GM12891 (cell line): ENCODE measurements at regions not wholly inside any gene's neighbourhood (a gene's known extent, or its start where the extent isn't known, plus 50 kb on each side); places are given as distances from the start of the nearest gene placed in this dataset.

Experiments
- DNase-seq: peaks from one replicate; pipeline ENCODE4 v3.0.0; 2011; ENCODE audit warnings: low spot score; ENCODE audit not compliant: insufficient read length
- FAIRE-seq: peaks from 2 replicates; lab custom pipeline; 2011; peaks lifted over from hg19 to GRCh38; lab: Jason Lieb, UNC
- PAX5 ChIP-seq: IDR thresholded peaks from 2 replicates; pipeline ENCODE4 v1.6.1; 2011; ENCODE audit warnings: low read length, moderate library complexity, mild to moderate bottlenecking; ENCODE audit not compliant: insufficient read depth, severe bottlenecking
- POLR2A ChIP-seq: IDR thresholded peaks from 2 replicates; pipeline ENCODE4 v1.6.1; 2011; ENCODE audit warnings: low read depth, low read length, control low read depth
- POLR2AphosphoS5 ChIP-seq: IDR thresholded peaks from 2 replicates; pipeline ENCODE4 v1.6.1; 2011; ENCODE audit warnings: low read depth, low read length, control low read depth
- POU2F2 ChIP-seq: IDR thresholded peaks from 2 replicates; pipeline ENCODE4 v1.6.1; 2011; ENCODE audit warnings: low read depth, mild to moderate bottlenecking, control low read depth, low read length, moderate library complexity
- SPI1 ChIP-seq: IDR thresholded peaks from 2 replicates; pipeline ENCODE4 v1.6.1; 2011; ENCODE audit warnings: low read depth, low read length, control low read depth
- TAF1 ChIP-seq: IDR thresholded peaks from 2 replicates; pipeline ENCODE4 v1.6.1; 2011; ENCODE audit warnings: low read depth, low read length, control low read depth

- DNase-seq: no peak
- TF ChIP-seq TAF1 (no peak), SPI1 (no peak), POLR2A (no peak), PAX5 (no peak), POU2F2 (no peak), POLR2AphosphoS5 (no peak)
- FAIRE-seq: no peak
Observed at GRCh38 chr6:9937031-9937763, 477.7 kb downstream of the TFAP2A start.

DNA sequence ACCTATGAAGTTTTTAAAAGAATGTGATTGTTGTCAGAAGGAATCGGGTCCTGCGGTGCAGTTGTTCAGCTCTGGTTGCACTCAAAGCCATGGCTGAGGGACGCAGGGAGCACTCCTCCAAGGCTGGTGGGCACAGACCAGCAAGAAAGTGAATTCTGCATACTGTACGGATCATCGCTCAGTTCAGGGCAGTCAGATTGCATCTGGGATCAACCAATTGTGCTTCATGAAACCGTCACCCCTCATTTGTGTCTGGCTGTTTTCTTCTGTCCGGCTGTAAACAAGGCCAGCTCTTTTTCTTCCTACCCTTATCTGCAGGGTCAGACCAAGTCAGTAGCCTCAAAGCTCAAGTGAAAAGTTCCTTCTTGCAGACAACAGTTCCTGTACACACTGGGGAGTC lies 478.3 kb downstream of the TFAP2A start:
- FAIRE-seq (no peak), DNase-seq (no peak)
- no peak for TF ChIP-seq TAF1
- no peak for TF ChIP-seq POLR2AphosphoS5
- no peak for TF ChIP-seq POLR2A
- TF ChIP-seq PAX5: no peak
- no peak for TF ChIP-seq POU2F2
- no peak for TF ChIP-seq SPI1

- FAIRE-seq (no peak), DNase-seq (no peak)
- TF ChIP-seq POU2F2: no peak
- no peak for TF ChIP-seq SPI1
- TF ChIP-seq PAX5: no peak
- TF ChIP-seq POLR2A: no peak
- TF ChIP-seq POLR2AphosphoS5: no peak
- no peak for TF ChIP-seq TAF1
Observed at GRCh38 chr6:9933677-9934076, 481.2 kb downstream of the TFAP2A start.

DNA sequence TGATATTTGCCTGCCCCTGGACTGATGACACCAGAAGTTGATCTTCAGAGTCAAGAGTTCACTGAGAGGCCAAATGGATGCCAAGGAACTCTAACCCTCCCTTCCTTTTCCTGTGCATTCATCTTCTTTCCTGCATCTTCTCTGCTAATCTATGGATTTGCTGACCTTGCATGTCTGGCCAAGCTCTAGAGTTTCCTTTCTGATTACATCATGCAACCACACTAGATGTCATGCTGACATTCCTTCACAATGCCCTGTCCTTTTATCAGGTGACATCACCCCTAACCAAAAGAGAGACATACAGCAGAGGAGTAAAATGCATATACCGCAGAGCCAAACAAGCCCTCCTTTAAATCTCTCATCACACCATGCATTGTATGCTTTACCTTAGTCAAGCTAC lies 487.6 kb downstream of the TFAP2A start:
- no peak for DNase-seq
- FAIRE-seq: no peak
- TF ChIP-seq POU2F2 (no peak), POLR2AphosphoS5 (no peak)

GRCh38 chr6:9924971-9925370 lies 489.9 kb downstream of the TFAP2A start:
- FAIRE-seq (no peak), DNase-seq (no peak)
- TF ChIP-seq POU2F2 (no peak), POLR2A (no peak), SPI1 (no peak), TAF1 (no peak), POLR2AphosphoS5 (no peak), PAX5 (no peak)

DNA sequence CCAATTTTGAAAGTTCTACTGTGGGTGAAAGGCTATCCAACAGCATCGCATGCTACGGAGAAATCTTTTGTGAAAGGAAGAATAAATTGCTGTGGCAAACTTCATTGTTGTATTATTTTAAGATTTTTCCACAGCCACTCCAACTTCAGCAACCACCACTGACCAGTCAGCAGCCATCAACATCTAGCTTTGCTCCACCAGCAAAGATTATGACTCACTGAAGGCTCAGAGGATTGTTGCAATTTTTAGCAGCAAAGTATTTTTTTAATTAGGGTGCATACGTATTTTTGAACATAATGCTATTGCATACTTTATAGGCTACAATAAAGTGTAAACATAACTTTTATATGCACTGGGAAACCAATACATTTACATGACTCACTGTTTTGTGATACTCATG lies 493.5 kb downstream of the TFAP2A start:
- TF ChIP-seq PAX5 (no peak), POU2F2 (no peak), POLR2A (no peak), SPI1 (no peak), TAF1 (no peak), POLR2AphosphoS5 (no peak)
- FAIRE-seq: no peak
- DNase-seq: no peak

GRCh38 chr6:9914951-9915350 lies 499.9 kb downstream of the TFAP2A start:
- FAIRE-seq: no peak
- no peak for DNase-seq
- TF ChIP-seq PAX5 (no peak), POU2F2 (no peak), POLR2A (no peak), TAF1 (no peak), SPI1 (no peak), POLR2AphosphoS5 (no peak)

GRCh38 chr6:9901376-9901775 lies 513.5 kb downstream of the TFAP2A start:
- TF ChIP-seq POLR2A (no peak), POLR2AphosphoS5 (no peak), SPI1 (no peak), PAX5 (no peak), TAF1 (no peak), POU2F2 (no peak)
- FAIRE-seq: no peak

GRCh38 chr6:9896806-9897205 lies 518.1 kb downstream of the TFAP2A start:
- DNase-seq (no peak), FAIRE-seq (no peak)
- TF ChIP-seq PAX5 (no peak), POLR2A (no peak), POLR2AphosphoS5 (no peak), POU2F2 (no peak), TAF1 (no peak), SPI1 (no peak)

More at GRCh38 chr6:9901376-9901775, 513.5 kb downstream of the TFAP2A start:
- DNase-seq: no peak

GRCh38 chr6:9890893-9891292 lies 524.0 kb downstream of the TFAP2A start:
- TF ChIP-seq TAF1: no peak
- no peak for TF ChIP-seq PAX5
- no peak for TF ChIP-seq POLR2A
- no peak for TF ChIP-seq POLR2AphosphoS5
- no peak for TF ChIP-seq SPI1
- TF ChIP-seq POU2F2: no peak
- FAIRE-seq (no peak), DNase-seq (no peak)

DNA sequence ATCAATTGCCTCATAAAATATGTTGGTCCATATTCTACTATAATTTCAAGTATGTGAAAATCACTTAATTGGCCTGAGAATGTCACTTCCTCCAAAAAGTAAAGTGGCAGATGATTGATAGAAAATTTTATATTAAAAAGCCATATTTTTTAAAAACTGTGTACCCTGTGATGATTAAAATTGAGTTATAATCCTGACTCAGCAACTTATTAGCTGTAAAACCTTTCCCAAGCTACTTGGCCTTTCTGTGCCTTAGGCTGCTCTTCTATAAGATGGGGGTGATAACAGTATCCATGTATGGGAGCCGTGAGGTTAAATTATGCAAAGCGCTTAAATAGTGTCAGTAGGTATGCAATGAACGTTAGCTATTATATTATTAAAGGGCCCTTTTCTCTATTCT lies 524.4 kb downstream of the TFAP2A start:
- DNase-seq (no peak), FAIRE-seq (no peak)
- no peak for TF ChIP-seq POLR2A
- TF ChIP-seq POLR2AphosphoS5: no peak

DNA sequence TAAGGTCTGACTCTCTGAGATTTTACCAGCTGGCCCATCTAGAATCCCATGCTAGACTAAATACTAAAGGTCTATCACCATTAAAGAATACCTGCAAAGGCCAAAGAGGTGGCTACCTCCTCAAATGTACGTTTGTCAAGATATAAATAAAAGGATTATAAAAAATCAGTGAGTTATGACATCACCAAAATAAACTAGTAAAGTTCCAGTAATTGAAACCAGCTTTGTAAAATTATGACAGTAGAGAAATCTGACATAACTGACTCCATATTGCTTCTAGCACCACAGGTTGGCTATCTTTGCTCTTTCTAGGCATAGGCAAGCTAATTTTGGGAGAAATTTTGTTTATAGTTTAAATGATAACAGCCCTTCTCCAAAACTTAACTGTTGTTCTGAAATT lies 536.3 kb downstream of the TFAP2A start:
- FAIRE-seq (no peak), DNase-seq (no peak)
- no peak for TF ChIP-seq POLR2A
- no peak for TF ChIP-seq PAX5
- no peak for TF ChIP-seq TAF1
- TF ChIP-seq POU2F2: no peak
- TF ChIP-seq POLR2AphosphoS5: no peak
- TF ChIP-seq SPI1: no peak
